Endothelial cell of hepatic sinusoid (primary cell): ENCODE measurements at regions not wholly inside any gene's neighbourhood (a gene's known extent, or its start where the extent isn't known, plus 50 kb on each side); places are given as distances from the start of the nearest gene placed in this dataset.

Source experiments
- in situ Hi-C: cut with HindIII; loops from 2 replicates; pipeline ENCODE4 v1.10.0; 2017; ENCODE audit warnings: low sequenced_read_pairs

- in situ Hi-C loops: no loop called here
Measured at GRCh38 chr5:125560476-125561225, 814.2 kb upstream of the ZNF608 start.

- in situ Hi-C loops: no loop called here
Measured at GRCh38 chr5:125564317-125564975, 818.0 kb upstream of the ZNF608 start.

GRCh38 chr5:125574491-125575044 is 828.1 kb upstream of the ZNF608 start:
- in situ Hi-C loops: no loop called here

DNA sequence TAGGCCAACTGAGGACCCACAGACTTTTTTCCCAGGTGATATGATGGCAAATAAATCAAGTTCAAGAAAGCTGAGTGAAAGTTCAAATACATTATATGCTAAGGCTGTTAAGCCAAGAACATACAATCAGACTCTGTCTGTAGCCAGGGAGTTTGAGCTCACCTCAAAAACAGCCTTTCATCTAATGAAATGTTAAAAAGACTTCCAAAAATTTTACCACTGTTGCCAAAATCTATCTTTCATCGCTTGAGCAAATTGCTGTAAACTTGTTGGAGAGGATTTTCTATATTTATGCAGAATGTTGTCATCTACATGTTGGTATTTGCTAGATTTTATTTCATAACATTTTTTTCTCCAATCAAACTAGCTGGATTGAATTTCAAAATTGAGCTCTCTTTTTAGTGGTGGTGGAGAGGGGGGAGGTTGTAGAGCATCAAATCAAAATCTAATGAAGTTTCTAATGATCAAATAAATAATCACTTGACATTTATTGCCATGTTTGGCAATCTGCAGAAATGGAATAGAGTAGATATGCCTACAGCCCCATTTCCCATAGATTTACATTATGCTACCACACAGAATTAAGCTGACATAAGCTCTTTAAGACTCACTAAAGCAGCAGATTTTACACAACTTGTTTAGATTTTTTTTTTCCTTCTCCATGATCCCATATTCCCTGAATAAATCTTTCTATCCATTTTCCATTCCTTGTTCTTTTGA is 828.9 kb upstream of the ZNF608 start:
- in situ Hi-C loops: no loop called here

- in situ Hi-C loops: no loop called here
Measured at GRCh38 chr5:125575891-125576505, 829.6 kb upstream of the ZNF608 start.

GRCh38 chr5:125576822-125577221 is 830.4 kb upstream of the ZNF608 start:
- in situ Hi-C loops: no loop called here

DNA sequence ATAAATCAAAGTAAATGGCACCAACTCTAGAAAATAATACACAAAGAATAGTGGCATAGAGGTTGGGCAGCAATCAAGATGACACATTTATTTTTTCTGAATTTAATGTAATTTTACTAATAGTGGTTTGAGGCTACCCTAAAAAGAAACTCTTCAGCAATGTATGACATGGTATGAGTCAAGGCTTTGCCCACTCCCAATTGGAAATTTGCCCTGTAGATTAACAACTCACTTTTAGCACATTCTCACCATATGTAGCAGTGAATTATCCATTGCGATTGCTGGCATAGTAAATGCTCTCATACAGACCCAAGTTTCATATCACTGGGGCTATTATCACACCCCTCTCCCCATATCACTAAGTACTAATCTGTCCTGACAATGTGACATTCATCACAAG is 832.1 kb upstream of the ZNF608 start:
- in situ Hi-C loops: no loop called here

DNA sequence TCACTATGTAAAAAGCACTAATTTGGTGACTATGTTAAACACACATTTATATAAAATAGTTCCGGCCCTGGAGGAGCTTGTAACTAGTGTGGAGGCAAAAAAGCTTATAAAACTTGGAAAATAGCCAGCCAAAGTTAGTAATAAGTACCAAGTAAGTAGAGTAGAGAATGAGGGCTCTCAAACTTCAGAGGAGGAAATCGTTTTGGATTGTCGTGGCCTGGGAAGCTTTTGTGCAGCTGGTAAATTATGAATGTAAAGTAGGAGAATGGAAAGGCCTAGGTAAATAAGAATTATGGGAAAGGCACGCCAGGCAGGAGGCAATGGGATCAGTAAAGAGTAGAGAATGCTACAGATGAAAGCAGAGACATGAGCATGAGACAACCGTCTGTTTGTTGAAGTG is 832.7 kb upstream of the ZNF608 start:
- in situ Hi-C loops: no loop called here

GRCh38 chr5:125581311-125581710 is 834.9 kb upstream of the ZNF608 start:
- in situ Hi-C loops: no loop called here

DNA sequence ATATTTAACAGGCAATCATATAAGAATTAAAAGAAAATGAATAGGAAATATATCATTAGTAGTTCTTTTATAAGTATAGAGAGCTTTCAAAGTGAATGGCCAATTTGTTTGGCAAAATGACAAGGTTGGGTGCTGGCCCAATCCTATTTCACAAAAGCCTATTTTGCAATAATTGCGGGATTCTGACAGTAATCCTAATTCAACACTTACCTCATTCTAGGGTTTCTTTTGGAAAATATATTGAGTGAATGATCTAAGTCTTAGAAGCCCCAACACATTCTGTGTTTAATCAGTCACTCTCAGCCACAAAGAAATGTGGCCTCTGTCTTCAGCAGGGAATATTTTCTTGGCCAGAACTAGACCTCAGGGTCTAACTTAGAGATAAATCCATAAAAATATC is 835.9 kb upstream of the ZNF608 start:
- in situ Hi-C loops: no loop called here

GRCh38 chr5:125583321-125584139 is 837.1 kb upstream of the ZNF608 start:
- in situ Hi-C loops: no loop called here

- in situ Hi-C loops: no loop called here
Measured at GRCh38 chr5:125584140-125584520, 837.7 kb upstream of the ZNF608 start.

- in situ Hi-C loops: no loop called here
Measured at GRCh38 chr5:125587631-125588030, 835.6 kb upstream of the GRAMD2B start.

- in situ Hi-C loops: no loop called here
Measured at GRCh38 chr5:125592856-125593255, 830.4 kb upstream of the GRAMD2B start.

DNA sequence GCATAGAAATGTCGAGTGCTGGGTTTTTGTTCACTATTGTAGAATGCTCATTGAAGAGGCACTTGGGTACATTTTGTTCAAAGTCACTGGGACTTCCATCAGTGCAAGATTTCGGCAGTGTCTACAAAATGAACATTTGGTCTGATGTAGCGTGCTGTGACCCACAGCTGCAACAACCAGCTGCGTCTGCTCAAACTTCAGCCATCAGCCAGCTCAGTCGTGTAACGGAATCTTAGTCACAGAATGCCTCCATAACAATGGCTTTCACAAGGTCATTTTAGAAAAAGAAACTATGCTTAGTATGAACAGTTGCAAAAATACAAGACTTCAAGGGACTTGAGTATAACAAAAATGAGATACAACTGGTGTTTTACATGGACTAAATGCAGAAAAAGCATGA is 828.1 kb upstream of the GRAMD2B start:
- in situ Hi-C loops: no loop called here

- in situ Hi-C loops: no loop called here
Measured at GRCh38 chr5:125595845-125596244, 827.4 kb upstream of the GRAMD2B start.

GRCh38 chr5:125597338-125597737 is 825.9 kb upstream of the GRAMD2B start:
- in situ Hi-C loops: no loop called here

- in situ Hi-C loops: no loop called here
Measured at GRCh38 chr5:125600559-125600958, 822.6 kb upstream of the GRAMD2B start.

GRCh38 chr5:125602184-125602583 is 821.0 kb upstream of the GRAMD2B start:
- in situ Hi-C loops: no loop called here

DNA sequence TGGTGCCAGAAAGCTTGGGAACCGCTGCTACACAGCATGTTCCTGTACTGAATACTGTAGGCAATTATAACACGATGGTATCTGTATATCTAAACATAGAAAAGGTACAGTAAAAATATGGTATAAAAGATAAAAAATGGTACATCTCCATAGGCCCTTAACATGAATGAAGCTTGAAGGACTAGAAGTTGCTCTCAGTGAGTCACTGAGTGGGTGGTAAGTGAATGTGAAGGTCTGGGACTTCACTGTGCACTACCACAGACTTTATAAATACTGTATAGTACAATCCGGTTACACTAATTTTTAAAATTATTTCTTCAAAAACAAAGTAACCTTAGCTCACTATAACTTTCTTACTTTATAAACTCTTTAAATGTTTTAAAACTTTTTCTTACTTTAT is 819.9 kb upstream of the GRAMD2B start:
- in situ Hi-C loops: no loop called here
